ENCODE measurements at regions not wholly inside any gene's neighbourhood (a gene's known extent, or its start where the extent isn't known, plus 50 kb on each side); places are given as distances from the start of the nearest gene placed in this dataset.

DNA sequence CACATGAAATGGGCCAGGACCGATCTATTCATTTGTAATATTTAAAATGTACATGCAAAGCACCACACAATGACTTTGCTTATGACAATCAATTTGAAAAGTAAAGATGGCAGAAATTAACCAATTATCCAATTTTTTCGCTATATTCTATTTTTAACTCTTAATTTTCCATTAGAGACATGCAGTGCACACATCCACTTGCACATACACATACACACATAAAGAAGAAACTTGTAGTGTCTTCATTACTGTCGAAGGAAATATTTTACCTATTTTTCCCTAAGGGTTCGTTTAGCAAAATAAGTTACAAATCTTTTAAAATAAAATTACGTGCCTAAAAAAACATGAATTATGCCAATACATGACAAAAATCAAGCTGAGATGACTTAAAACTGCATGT lies 194.3 kb upstream of the MDFIC2 start:
- TF ChIP-seq, protein P1, sequence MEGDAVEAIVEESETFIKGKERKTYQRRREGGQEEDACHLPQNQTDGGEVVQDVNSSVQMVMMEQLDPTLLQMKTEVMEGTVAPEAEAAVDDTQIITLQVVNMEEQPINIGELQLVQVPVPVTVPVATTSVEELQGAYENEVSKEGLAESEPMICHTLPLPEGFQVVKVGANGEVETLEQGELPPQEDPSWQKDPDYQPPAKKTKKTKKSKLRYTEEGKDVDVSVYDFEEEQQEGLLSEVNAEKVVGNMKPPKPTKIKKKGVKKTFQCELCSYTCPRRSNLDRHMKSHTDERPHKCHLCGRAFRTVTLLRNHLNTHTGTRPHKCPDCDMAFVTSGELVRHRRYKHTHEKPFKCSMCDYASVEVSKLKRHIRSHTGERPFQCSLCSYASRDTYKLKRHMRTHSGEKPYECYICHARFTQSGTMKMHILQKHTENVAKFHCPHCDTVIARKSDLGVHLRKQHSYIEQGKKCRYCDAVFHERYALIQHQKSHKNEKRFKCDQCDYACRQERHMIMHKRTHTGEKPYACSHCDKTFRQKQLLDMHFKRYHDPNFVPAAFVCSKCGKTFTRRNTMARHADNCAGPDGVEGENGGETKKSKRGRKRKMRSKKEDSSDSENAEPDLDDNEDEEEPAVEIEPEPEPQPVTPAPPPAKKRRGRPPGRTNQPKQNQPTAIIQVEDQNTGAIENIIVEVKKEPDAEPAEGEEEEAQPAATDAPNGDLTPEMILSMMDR (conservative IDR thresholded peaks at IDR 0.05) = no peak
- Mint-ChIP-seq H3K27ac (no peak overlapping the region), H3K9me3 (no peaks in the 10 kb centered on the region), H3K36me3 (no peaks in the 10 kb centered on the region), H3K4me1 (ENCODE audit: unreplicated experiment) (no peaks in the 10 kb centered on the region), H3K27me3 (no peaks in the 10 kb centered on the region), H3K4me3 (no peak overlapping the region)
- DNase-seq (ENCODE audit: extremely low spot score, unreplicated experiment) = no peak

DNA sequence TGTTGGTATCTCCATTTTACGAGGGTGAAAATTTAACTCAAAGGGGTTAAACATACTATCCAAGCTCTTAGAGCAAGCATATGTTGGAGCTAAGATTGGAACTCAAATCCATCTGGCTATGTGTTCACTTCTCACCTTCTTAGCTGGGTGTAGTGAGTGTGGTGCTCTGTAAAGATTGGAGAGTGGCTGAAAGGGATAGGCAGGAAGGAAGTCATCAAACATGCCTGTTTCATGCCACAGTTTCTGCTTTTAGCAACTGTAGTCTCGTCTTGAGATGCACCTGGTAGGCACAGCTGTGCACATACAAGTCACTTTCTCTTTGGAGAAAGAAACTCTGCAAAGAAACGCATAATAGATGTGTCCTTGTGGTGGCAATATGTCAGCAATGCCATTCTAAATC lies 189.1 kb upstream of the MDFIC2 start:
- H3K36me3 Mint-ChIP-seq = no peaks in the 10 kb centered on the region
- no peak overlapping the region for H3K4me3 Mint-ChIP-seq
- TF ChIP-seq, protein P1 (conservative IDR thresholded peaks at IDR 0.05) = no peak

DNA sequence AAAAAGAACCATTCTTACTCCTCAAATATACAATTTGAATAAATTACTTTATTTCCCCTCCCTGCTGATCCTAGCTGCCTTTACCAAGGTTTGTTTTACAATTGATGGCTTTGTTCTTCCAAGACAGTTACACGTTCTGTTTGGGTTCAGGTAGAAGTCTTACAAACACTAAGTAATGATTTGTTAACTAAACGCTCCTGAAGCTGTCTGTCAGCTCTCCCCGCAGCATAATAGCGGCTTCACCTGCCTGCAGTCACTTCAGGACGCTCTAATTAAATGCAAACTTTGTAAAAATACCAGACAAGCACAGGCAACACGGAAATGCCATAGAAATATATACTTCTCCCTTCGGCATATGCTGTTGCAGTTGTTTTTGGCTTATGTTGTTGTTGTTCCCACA lies 176.4 kb upstream of the MDFIC2 start:
- Mint-ChIP-seq H3K4me1 (ENCODE audit: unreplicated experiment) (peaks cover 5% of the 10 kb centered on the region), H3K27ac (no peak overlapping the region), H3K36me3 (no peaks in the 10 kb centered on the region), H3K4me3 (no peak overlapping the region), H3K9me3 (no peaks in the 10 kb centered on the region), H3K27me3 (peaks cover 6% of the 10 kb centered on the region)
- TF ChIP-seq, protein P1 (conservative IDR thresholded peaks at IDR 0.05) = no peak
- no peak for DNase-seq (ENCODE audit: extremely low spot score, unreplicated experiment)

More for the DNA sequence above, 189.1 kb upstream of the MDFIC2 start:
- Mint-ChIP-seq H3K9me3 (no peaks in the 10 kb centered on the region), H3K4me1 (ENCODE audit: unreplicated experiment) (no peaks in the 10 kb centered on the region), H3K27me3 (no peaks in the 10 kb centered on the region), H3K27ac (no peak overlapping the region)
- no peak for DNase-seq (ENCODE audit: extremely low spot score, unreplicated experiment)

DNA sequence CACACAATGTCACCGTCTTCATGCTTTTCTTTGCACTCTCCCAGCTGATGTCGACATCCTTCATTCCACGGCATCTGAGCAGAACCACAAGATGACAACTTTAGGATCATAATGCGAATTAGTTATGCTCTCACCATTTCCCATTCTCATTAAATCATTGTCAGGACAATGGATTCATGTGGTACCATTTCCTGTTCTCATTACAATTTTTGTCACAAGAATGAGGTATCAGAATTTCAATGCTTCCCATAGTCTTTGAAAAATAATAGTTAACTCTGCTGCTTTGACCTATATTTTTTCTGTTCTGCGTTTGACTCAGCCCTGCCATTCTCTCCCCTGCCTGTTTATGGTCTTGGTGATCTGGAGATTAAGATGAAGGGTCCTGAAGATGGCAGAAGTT lies 175.7 kb upstream of the MDFIC2 start:
- Mint-ChIP-seq H3K27ac (no peak overlapping the region), H3K36me3 (no peaks in the 10 kb centered on the region), H3K4me1 (ENCODE audit: unreplicated experiment) (peaks cover 5% of the 10 kb centered on the region), H3K4me3 (no peak overlapping the region), H3K9me3 (no peaks in the 10 kb centered on the region), H3K27me3 (peaks cover 6% of the 10 kb centered on the region)
- TF ChIP-seq, protein P1 (conservative IDR thresholded peaks at IDR 0.05) = no peak
- DNase-seq (ENCODE audit: extremely low spot score, unreplicated experiment) = no peak

DNA sequence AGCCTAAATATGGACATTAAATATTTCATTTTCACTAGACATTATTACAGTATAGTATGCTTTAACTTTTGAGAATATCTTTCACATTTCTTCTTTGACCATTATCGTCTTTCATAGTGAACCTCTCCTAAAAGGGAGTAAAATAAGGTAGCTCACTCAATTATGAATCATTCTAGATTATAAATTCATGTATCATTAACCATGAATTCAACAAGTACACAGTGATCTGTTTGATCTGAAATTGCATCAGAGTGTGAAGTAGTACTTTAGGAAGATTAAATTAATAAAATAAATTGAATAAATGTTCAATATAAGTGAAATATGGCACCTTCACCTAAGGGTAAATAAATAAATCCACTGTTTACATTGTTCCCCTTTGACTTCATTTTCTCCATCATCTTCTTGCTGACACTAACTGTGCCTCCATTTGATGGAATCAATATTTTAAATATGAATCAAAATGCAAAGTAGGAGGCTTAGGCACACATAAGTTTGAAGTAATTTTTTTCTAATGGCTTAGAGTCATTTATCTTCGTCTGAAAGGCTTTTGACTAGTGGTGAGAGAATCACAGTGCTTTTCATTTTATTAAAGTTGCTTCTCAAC lies 174.1 kb upstream of the MDFIC2 start:
- Mint-ChIP-seq H3K27ac (no peak overlapping the region), H3K36me3 (no peaks in the 10 kb centered on the region), H3K27me3 (peaks cover 7% of the 10 kb centered on the region)

More for the DNA sequence above, 174.1 kb upstream of the MDFIC2 start:
- no peak overlapping the region for H3K4me3 Mint-ChIP-seq
- TF ChIP-seq, protein P1 (conservative IDR thresholded peaks at IDR 0.05) = no peak
- DNase-seq (ENCODE audit: extremely low spot score, unreplicated experiment) = no peak
- H3K9me3 Mint-ChIP-seq = no peaks in the 10 kb centered on the region
- H3K4me1 Mint-ChIP-seq (ENCODE audit: unreplicated experiment) = peaks cover 5% of the 10 kb centered on the region
